ENCODE measurements at regions not wholly inside any gene's neighbourhood (a gene's known extent, or its start where the extent isn't known, plus 50 kb on each side); places are given as distances from the start of the nearest gene placed in this dataset.

DNA sequence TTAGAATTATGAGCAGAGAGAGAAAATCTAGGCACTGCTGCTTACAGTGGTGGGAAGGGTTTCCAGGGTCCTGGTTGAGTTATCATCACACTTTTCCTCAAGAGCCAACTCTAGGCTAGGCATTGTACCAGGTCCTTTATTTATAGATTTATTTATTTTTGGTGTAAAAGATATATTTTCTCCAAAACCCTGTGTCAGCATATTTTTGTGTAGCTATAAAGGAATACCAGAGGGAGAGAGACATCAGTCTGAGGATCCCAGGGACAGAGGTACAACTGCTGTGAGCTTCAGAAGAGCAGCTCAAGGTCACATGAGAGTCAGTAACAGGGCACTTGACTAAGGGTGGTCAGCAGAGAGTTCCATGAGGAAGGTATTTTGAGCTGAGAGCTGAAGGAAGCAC, 159.7 kb downstream of the SLC35B3 start:
- no peak for DNase-seq

DNA sequence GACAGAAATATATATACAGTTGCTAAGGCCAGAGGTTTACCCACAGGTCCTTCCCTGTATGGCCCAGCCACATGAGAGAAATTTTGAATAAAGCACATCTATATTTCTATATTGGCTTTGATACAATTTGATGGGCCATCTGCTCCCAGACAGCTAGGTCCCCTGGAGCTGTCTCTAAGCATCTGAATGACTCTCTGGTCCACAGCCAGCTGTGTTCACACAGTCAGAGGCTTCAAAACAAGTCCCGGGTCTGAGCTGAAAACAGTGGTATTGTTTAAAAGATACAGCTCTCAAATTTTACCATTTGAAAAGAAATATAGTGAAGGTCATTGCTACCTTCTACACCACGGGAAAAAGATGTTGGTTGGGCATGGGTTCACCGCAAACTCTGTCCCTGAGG, 161.1 kb downstream of the SLC35B3 start:
- no peak for DNase-seq

DNA sequence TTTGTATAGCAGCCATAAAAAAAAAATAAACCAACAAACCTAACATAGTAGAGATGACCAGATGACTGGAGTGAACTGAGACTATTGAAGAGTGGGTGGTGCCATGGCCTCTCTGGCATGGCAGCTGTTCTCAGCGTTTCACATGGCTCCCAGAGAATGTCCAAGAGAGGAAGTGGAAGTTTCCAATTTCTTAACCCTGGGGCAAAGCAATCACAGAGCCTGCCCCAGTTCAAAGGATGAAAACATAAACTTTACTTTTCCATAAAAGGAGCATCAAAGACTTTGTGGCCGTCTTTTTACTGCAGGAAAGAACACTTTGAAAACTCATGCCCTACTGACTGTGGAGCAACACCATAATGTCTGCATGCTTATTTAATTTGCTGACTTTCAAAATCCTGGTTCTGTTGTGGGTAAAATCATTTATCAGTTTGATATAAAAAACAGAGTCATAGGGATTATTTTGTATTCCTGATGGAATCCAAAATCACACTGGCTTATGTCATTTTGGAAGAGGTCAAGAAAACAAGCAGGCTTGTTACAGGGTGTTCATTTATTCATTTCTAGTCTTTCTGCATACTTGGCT, 165.4 kb downstream of the SLC35B3 start:
- DNase-seq = no peak

DNA sequence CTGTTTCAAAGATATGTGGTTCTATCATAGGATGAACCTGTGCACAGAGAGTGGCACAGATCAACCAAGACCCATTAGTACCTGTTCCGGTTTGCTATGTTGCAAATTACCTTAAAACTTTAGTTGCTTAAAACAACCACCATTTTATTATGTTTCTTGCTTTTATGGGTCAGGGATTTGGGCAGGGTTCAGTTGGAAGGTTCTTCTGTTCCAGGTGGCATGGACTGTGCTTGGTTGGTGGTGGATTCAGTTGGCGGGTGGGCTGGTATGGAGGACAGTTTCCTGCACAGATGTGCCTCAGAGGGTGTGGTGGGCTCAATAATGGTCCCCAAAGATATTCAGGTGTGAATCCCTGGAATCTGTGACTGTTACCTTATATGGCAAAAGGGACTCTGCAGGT, 166.3 kb downstream of the SLC35B3 start:
- DNase-seq = no peak

DNA sequence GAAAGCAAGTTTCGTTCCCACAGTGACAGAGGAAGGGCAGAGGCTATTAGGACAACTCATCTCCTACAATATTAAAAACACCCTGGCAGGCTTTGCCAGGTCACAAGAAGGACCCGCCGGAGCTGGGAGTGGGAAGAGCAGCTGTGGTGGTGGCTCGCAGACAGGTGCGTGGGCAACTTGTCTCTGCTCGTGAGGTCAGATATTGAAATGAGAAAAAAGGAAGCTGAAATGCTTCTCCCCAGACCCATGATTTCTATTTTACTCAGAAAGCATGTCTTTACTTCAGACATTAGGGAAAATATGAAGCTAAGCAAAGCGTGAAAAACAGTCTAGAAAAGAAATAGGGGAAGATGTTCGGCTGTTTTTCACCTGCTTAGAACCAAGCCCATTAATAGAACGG, 166.3 kb upstream of the EEF1E1 start:
- no peak for DNase-seq

DNA sequence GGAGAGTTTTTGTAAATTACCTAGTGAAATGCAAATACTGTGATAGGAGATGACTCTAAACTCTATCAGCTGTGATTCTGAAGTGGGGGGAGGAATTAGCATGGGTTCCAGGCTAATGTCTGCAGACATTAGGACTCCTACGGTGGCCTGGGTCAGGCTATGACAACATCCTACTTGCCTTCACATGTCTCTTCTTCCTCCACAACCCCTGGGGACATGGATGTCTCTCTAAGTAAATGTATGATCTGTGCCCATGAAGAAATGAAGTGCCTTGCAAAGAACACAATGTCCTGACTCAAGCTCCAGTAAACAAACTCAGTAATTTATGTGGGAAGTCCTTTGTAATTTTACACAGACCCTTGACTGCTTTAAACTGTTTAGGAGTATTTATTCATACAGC, 165.8 kb upstream of the EEF1E1 start:
- DNase-seq = no peak

DNA sequence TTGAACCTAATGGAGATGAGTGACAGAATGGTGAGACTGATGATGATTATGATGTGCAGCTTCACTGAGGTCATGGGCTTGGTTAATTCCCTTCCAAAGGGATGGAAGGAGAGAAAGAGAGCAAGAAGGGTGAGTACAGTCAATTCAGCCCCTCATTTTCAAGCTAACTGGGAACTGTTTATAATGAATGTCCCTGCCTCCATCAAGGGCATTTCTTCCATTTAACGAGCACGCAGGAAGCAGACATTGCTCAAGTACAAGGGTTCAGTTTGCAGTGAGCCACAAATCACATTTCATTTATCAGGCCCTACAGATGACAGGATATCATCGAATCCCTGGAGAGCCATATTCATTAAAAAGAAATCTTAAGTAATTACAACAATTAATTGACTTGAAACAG, 158.3 kb upstream of the EEF1E1 start:
- DNase-seq = no peak

DNA sequence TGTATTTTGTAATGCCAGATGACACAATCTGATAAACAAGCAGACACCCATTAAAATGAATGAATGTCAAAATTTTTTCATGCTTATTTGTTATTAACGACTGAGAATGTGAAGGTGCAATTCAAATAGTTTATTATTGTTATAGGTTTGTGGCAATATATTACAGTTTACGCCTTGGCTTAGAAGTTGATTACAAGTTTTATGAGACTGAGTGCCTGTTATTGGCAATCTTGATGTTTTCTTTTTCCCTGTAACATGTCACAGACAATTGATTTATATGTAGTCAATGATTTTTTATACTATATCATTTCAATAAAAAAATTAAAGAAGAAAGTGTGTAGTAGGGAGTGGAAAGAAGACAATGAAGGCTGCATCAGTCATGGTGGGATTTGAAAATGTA, 144.1 kb upstream of the EEF1E1 start:
- no peak for DNase-seq

DNA sequence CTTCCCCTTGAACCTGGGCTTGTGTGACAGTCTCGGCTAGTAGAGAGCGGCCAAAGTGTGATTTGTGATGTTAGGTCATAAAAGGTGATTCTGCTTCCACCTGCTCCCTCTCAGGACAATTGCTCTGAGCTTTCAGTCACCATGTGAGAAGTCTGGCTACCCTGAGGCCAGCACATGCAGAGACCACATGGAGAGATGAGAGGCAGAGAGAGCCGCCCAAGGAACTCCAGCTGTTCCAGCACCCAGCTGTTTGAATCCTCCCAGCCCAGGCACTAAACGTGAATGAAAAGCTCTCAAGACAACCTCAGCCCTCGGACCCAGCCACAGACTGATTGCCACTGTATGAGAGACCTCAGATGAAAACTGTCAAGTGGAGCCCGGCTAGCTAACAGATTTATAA, 143.4 kb upstream of the EEF1E1 start:
- no peak for DNase-seq

DNA sequence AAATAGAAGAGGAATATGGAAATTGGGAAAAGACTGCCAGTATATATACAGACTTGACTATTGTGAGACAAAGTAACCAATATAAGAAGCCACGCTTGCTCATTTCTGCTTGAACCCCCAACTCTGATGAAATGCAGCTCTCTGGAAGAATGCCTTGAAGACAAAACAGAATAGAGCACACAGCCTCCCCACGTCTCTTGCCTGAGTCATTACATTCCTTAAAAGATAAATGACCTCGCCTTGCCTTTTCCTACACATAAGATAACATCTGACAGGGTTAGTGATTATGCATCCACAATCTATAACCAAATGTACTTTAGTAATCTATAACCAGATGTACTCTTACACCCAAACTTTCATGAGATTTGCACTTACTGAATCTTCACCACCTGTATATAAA, 141.1 kb upstream of the EEF1E1 start:
- DNase-seq = no peak

DNA sequence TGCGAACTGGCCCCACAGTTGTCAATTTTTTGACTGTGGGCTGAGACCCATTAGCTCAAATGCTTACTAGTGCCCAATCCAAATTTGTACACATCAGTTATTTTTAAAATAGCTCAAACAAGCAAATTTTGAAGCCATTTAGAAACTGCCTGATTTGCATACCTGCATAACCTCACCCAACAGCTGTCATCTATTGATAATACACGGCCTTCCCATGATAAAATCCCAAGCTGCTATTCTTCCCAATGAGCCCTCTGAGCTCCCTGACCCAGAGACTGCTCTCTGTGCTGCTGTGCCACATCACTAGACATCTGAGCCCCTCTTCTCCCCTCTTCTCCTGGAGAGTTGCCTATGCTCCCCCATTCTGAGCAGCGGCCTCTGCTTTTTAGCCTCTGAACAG, 140.5 kb upstream of the EEF1E1 start:
- no peak for DNase-seq

DNA sequence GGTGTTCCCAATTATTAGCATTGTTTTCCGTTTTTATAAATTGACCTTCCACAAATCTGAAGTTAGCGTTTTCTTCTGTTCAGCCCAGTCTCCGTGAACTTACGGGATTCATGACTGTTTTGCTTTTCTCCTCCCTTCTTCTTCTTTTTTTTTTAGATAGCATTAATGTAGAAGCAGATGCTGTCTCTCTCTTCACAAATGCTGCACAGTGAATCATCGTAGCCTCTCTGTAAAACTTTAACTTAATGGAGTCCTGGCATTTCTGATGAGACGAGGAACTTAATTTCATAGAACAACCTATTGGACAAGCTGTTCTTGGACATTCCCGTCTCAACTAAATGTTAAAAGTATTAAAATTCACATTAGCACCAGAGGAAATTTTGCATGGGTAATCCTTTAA, 138.0 kb upstream of the EEF1E1 start:
- no peak for DNase-seq

DNA sequence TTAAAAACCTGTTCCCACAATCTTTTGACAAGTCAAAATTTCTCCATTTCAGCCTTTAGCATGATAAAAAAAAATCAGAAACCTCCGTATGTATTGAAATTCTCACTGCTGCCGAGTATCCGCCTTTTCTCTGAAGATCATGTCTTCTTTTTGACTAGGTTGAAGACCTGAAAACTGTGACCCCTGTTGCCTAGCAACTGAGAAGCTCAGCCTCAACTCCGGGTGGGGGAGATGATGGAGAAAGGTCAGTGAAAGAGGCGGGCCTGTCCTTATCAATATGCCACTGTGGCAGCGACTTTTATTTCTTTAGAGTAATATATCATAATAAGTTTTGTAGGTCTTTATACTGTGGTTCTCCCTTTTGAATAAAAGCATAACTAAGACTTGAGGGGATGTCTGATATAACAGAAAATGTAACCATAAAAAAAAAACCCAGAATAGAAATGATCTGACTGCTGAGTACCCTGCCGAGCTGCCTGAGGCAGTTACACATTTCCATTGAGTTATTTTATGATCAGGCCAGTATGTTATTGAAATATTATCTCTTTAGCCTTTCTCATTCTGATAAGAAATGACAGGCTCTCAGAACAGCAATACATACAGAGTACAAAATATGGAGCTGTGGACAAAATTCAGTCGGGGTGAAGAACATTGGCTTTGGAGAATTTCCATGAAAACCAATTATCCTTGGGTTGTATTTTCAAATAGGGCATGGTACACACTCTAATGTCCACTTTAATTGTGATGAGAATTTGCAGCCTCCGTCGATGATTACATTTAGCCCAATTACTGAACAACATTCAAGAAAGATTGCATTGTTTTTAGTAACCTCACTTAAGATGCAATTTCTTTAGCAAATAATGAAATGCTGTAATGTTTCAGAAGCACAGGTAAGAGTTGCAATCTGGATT, 136.7 kb upstream of the EEF1E1 start:
- DNase-seq = no peak

DNA sequence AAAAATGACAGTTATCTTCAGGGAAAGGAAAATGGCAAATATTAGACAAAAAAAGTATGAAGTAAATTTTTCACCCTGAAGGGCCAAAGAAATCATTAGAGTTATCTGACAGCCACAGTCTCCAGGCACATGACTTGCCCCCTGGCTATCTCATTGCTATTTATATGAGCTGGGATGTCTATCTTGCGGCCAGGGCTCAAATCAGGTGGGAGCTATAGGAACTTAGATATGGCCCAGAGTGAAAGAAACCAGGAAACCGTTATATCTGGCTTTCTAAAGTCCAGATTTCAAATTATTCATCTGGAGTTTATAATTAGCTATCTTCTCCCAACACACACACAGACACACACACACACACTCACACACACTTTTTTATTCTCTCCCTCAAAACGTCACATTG, 135.3 kb upstream of the EEF1E1 start:
- no peak for DNase-seq

DNA sequence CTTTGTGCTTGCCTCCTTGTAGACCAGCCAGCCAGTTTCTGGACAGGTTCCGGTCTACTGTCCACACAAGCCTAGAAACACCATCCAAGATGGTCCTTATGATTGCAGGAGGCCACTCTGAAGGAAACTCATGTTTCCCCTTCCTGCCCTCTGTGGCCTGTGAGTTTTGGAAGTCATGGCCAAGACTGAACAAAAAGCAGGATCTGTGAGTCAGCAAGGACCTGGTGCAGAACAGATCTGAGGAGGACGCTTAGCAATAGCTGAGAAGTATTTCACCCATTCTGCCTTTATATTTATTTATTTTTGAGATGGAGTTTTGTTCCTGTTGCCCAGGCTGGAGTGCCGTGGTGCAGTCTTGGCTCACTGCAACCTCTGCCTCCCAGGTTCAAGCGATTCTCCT, 134.6 kb upstream of the EEF1E1 start:
- DNase-seq = no peak

DNA sequence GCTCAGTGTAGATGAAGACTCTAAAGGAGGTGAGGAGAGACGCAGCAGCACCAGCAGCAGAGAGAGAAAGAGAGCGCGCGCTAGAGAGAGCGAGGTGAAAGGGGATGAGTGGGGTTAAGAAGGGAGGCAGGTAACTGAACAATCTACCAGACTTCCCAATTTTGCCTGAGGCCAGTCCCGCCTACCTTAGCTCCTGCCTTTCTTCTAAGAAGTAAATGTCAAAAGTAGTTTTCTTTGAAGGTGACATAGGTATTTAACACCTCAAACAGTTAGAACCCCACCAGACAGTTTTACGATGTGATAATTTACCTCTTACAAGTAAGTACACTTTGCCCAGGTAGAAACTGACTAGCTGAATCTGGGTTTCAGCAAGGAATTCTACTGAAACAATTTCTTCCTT, 132.0 kb upstream of the EEF1E1 start:
- no peak for DNase-seq

DNA sequence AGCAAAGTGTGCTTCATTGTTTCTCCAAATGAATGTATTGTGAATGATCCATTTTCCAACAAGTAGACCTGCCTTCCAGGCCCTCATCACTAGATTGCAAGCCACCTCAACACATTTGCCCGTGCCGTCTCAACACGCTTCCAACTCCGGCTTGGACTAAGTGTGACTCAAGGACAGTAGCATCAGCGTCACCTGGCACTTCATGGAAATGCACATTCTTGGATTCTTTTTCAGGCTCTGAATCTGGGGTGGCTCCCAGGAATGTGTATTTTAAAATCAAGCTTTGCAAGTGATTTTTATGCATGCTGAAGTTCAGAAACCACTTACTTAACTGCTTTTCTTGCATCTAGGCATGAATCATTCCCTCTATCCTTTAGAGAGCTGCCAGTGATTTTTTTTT, 129.6 kb upstream of the EEF1E1 start:
- DNase-seq = no peak

DNA sequence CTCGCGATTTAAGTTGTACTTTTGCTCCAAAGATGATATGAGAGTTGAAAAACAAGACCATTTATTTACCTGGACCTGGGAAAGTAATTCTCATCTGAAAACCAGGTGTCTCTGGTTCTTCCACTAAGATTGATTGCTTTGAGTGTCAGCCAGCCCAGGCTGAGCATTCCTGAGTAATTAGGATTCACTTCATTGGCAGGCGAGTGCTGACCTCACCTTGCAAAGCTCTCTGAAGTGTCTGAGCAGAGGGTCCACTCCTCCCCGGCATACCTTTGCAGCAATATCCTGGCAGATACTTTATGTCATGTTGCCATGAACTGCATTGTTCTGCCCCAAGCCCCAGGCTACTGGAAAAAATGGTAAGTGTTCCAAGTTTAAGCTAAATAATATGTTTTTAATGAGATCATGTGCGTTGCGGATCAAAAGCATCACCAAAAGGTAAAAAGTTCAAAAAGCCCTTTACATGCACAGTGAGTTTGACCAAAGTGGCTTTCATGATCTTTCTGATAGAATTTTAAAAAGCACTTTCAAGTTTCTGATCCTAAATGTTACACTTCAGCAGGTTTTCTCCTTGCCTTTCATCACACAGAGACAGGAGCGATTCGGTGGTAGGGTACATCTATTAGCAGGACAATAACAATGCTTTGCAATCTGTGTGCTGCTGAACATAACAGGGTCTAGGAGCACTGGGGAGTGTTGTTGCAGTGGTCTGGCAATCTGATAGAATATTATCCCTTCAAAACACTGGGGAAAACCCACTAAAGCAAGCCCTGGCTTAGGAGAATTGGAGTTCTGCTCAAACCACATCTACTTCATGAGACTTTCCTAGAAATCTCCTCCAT, 127.8 kb upstream of the EEF1E1 start:
- DNase-seq = no peak

DNA sequence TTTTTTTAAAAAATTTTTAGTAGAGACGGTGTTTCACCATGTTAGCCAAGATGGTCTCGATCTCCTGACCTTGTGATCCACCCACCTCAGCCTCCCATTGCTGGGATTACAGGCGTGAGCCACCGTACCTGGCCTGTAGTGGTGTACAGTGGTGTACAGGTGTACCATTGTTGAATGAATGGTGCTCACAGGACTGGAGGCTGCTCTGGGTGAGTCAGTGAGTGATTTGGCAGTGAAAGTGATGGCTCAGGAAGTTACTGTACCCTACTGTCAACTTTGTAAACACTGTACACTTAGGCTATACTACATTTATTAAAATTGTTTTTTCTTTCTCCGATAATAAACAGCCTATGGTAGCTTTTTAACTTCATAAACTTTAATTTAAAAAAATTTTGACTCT, 122.8 kb upstream of the EEF1E1 start:
- DNase-seq = no peak

DNA sequence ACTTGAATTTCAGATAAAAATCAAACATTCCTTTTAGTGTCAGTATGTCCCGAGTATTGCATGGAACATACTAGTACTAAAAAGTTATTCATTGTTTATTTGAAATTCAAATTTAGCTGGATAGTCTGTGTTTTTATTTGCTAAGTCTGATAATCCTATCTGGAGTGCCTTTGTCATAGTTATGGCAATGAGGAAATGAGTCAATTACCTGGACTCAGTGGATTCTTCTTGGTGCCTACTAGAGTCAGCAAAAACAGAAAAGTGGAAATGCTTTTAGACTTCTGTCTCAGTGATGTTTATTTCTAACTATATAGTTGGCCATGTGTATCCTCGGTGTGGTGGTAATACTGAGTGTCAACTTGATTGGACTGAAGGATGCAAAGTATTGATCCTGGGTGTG, 121.3 kb upstream of the EEF1E1 start:
- DNase-seq = no peak

DNA sequence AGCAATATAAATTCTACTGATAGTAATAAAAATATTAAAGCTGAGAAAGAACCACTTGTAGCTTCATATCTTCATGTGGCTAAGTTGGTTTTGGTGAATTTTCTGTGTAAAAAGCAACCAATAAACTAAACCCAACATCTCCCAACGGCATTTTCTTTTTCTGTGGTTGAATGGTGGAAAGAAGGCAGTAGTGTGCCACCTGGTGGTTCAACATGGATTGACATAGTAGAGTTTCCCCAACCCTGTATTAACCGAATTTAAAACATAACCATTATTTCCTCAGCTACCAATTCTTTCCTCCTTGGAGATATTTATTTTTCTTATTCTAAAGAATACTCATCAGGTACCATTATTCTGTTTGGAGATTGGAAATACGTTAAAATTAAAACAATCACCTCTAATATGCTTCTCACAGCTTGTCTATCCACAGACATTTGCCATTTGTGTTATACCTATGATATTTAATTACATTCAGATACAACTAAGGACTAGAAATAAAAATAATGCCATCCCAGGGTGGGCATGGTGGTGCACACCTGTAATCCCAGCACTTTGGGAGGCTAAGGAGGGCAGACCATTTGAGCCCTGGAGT, 117.1 kb upstream of the EEF1E1 start:
- peak; percentile 15 for DNase-seq

DNA sequence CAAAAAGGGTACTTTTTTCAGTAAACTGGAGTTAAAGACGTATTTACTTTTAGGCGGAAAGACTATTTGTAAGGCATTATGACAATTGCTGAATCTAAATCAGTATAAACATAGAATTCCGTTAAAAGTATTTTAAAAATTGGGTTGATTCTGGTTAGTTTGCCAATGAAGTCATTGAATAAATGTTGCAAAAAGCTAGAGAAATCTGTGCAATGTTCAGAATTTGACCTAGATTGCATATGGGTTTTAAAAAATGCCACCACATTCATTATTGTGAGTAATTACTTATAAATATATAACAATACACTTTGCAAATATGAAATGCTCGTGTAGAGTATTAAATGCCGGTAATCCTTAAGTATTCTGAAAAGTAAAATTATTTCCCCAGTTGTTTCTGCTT, 116.5 kb upstream of the EEF1E1 start:
- DNase-seq = no peak

DNA sequence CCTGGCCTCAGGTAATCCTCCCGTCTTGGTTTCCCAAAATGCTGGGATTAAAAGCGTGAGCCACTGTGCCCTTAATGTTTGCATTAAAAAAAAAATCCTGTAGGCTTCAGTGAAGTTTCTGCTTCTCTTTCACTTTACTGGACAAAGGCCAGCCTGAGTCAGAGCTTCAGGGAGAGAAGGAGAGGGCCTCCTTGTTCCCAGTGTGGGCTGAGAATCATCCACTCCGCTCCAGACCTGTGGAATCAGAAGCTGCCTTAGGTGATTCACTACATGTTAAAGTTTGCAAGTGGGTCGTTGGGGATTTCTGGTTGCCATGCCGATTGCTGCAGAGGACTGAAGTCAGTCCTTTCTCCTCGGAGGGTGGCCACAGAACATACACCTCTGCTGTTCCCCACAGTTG, 113.3 kb upstream of the EEF1E1 start:
- DNase-seq = no peak

DNA sequence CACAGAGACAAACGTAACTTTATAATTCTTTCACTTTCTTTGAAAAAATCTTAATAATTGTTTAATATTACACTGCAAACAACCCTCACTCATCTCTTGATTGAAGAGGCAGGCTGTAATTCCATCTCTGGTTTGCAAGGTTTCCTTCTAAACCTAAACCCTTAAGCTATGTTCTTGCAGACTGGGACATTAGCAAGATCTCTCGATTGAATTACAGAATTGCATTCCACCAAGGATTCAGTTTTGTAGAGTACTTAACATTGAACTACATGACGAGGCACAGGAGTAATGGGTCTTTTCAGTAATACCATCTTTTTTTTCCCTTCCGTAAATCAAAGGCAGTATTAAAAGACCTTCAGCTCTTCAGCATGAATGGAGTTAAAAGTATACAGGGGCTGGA, 111.6 kb upstream of the EEF1E1 start:
- DNase-seq = no peak

All from activated gamma-delta T cell treated with Interleukin-2 at 50 U/mL for 16 hours (primary cell).